ENCODE measurements at regions not wholly inside any gene's neighbourhood (a gene's known extent, or its start where the extent isn't known, plus 50 kb on each side); places are given as distances from the start of the nearest gene placed in this dataset.

GRCh38 chr15:47663101-47663500 lies 54.2 kb upstream of the SEMA6D start:
- peaks cover 8% of the 10 kb centered on the region for H3K9me3 Mint-ChIP-seq (ENCODE audit: low read depth, unreplicated experiment)
- intact Hi-C loops (cut with micrococcal nuclease; ENCODE audit: unreplicated experiment), result no loop called here

More at GRCh38 chr15:47663101-47663500, 54.2 kb upstream of the SEMA6D start:
- Mint-ChIP-seq H3K27me3 (ENCODE audit: unreplicated experiment) (no peaks in the 10 kb centered on the region), H3K4me3 (ENCODE audit: low read depth, unreplicated experiment) (no peak overlapping the region), H3K4me1 (ENCODE audit: low read depth, unreplicated experiment) (no peaks in the 10 kb centered on the region), H3K27ac (ENCODE audit: unreplicated experiment) (no peak overlapping the region), H3K36me3 (ENCODE audit: insufficient read depth, unreplicated experiment) (no peaks in the 10 kb centered on the region)
- DNase-seq, result no peak
- TF ChIP-seq CTCF (IDR thresholded peaks at IDR 0.05; ENCODE audit: unreplicated experiment), result no peak
- CTCF ChIA-PET, result interaction anchor here (0.6 kb wide), 1 partner anchor 45 kb away, joined by 3 read pairs; no protein-coding TSS in a partner anchor
- no TSS peak for BruUV-seq (replicated peaks)
